ENCODE measurements at regions not wholly inside any gene's neighbourhood (a gene's known extent, or its start where the extent isn't known, plus 50 kb on each side); places are given as distances from the start of the nearest gene placed in this dataset.

DNA sequence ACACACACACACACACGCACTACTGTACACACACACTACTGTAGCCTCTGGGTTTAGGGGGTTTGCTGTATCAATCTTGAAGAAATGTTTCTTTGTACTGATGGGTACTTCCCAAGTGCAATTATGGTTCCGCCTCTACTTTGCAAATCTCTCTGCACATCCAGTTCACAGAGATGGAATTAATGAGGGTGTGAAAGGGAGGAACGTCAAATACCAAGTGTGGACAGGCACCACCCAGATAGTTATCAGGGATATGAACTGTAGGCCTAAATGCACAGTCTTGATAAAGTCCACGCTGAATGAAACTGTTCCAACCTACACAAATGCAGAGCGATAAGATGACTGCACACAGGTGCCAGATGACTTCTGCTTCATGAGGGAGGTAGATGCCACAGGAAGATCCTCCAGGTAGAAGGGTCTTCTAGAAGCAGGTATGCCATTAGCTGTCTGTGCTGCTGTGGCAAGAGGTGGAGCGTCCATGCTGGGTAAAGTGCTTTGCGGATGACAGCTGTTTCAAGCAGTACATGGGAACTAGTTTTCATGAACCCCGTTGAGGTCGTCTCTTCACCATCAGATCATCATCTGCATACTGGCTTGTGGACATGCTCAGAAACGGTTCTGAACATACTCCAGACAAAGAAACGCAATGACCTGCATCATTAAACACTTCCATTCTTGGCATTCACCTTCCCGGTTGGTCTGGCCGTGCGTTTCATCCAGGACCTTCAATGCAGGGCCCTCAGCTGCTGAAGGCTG, 314.3 kb upstream of the RTL1 start:
- no peak for DNase-seq

DNA sequence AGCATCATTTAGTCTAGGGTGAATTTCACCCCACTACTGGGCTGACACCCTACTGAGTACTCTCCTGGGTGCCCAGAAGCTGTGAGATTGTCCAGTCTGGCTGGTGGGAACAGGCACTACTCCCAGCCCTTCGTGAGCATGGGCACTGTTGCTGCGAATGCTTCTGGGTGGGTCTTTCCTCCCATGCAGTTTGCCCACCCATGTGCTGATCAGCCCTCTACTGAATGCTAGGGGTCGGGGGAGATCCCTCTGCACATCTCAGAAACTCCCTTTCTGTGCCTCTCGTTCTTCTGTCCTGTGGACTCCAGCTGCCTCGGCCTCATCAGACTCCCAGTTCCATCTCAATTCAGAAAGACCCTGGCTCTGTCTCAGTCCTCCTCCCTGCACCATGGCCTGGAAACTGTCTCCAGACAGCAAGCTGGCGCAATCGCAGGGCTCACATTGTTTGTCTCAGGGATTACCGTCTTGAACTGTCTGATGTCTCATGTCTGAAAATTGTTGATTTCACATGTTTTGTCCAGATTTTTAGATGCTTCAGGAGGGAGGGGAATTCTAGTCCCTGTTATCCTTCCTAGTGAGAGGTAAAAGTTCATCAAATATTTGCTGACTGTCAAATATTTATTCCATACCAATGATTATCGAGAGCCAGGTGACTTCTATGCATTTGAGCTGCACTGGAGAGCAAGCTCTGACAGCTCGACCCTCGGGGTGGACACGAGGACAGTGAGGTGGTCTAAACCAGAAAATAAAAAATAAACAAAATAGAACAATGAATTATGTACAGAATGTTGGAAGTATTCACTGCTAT, 316.6 kb upstream of the RTL1 start:
- DNase-seq, result no peak

DNA sequence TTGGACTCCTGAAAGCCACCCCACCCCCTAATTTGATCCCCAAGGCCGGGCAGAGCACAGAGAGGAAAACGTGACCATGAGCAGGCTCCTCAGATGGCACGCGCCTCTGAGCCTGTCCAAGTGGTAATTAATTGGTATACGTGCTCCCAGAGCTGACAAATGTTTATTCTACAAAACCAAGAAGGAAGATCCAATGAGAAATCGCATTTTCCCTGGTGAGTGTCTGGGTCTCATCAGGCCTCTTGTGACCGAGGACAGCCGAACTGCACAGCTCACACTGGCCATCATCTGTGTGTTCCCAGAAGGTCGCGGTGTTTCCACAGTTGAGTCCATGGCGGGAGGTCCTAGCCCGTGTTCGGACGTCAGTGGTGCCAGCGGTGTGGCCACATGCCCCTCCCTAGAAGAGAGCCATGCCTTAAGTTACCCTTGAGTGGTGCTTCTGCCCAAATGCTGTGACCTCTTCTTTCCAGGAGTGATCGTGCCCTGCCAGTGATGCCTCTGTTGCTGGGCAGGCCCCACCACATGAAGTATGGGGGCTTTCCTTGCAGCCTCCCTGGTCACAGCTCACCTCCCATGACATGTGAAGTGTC, 317.5 kb upstream of the RTL1 start:
- no peak for DNase-seq

DNA sequence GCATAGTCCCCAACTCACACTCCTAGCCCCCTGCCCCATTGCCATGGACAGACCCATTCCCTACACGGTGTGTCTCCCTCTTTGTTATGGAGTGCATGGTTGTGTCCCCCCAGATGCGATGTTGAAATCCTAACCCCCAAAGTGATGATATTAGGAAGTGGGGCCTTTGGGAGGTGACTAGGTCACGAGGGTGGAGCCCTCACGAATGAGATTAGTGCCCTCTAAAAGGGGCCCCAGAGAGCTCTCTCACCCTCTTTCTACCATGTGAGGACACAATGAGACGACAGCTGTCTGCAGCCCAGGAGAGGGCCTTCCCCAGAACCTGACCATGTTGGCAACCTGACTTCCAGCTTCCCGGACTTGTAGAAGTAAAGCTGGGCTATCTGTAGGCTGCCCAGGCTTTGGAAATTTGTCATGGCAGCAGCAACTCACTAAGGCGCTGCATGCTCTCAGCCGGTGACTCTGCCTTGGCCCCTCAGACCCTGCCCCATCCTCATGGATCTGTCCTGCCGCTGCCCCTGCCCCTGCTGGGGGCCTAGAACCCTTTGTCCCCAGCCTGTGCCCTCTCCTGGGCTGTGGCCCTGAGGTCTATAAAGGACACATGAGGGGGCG, 318.1 kb upstream of the RTL1 start:
- no peak for DNase-seq

DNA sequence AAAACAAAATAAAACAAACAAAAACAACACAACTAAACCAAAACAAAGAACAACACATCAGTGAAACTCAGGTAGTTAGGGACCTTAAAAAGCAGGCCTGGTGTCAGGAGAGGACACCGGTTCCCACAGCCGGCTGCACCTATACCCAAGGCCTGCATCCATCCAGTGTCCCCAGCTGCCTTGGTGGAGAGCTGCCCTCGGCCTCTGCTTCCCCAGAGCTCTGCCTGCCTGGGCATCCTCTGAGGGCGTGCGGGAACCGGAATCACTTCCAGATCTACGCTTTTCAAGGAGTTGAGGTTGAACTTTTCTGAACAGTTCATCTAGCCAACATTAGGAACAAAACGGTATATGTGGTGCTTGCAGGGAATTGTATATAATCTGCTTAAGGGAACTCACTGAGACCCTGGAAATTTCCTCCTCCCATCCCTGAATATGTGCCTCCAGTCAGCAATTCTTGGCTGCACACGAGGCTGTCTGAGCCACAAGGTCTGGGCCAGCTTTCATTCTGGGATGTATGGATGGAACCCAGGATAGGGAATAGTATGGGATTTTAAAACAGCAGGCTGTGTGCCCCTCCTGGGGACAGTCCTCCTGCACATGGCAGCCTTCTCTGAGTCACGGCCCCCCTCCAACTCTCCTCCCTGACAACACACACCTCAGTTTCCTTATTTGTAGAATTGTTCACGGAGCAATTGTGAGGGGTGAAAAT, 319.0 kb upstream of the RTL1 start:
- no peak for DNase-seq

DNA sequence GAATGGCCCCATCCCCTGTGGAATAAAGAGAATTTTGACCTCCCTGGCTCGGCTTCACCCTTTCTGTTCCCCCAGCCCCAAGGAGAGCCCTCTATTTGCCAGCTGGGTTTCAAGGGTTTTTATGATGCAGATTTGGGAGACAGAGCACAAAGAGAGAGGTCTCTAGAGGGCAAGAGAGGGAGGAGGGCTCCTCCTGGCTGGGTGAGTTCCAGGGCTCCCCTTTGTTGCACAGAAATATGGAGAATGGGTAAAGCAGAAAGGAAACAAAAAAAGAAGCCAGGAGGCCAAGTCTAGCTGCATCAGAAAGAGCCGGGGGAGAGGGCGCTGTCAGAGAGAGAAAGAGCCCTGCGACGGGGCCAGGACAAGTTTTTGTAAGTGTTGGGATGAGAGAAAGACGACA, 319.6 kb upstream of the RTL1 start:
- no peak for DNase-seq

DNA sequence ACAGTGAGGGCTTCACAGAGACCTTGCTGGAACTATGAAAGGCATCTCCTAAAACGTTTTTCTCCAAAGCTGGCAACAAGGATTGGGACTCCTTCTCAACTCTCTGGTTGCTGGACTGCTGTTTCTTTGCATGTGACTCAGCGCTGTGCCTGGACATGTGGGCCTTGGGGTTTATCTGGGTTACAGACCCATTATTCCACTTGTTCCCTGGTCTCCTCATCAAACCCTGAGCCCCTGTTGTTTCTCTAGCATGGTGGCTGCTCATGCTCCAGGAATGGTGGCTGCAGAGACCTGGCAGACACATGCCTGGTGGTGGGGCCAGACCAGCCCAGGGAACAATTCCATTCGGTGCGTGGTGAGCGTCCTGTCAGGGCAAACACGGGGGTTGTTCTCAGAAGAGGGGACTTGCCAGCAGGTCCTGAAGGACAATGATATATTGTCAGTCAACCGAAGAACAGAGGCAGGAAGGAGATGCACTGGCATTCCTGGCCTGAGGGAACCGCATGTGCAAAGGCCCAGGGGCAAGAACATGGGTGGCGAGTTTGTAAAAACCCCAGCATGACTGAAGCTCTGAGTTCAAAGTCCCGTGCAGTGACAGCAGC, 320.1 kb upstream of the RTL1 start:
- no peak for DNase-seq

DNA sequence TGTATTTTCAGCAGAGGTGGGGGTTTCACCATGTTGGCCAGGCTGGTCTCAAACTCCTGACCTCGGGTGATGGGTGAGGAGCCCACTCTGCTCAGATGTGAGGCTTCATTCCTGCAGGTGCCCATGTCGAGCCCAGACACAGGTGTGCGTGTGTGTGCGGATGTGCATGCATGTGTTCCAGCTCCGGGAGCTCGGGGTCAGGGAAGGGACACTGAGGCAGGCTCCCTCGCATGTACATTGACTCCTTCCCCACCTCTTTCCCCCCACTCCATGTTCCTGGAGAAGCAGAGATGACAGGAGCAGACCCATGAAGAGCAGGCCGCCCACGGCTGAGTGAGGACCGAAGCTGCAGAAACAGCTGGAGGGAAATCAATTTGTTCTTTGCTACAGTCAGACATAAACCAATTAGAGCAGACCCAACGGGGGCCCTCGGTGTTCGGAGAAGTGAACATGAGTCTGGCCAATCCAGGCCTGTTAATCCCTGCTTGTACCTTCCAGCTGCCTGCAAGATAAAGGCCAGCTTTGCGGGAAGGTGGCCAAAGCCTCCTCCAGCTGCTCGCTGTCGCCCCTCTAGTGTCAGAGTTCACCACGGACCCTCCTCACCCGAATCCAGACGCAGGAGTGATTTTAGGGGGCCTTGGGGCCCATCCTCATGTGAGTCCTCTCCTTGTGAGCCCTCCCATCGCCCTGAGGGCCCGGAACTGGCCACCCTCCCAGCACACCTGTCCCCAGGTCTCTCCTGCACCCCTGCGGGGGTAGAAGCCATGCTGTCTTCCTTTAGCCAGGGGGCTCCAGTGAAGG, 321.0 kb upstream of the RTL1 start:
- DNase-seq, result no peak

DNA sequence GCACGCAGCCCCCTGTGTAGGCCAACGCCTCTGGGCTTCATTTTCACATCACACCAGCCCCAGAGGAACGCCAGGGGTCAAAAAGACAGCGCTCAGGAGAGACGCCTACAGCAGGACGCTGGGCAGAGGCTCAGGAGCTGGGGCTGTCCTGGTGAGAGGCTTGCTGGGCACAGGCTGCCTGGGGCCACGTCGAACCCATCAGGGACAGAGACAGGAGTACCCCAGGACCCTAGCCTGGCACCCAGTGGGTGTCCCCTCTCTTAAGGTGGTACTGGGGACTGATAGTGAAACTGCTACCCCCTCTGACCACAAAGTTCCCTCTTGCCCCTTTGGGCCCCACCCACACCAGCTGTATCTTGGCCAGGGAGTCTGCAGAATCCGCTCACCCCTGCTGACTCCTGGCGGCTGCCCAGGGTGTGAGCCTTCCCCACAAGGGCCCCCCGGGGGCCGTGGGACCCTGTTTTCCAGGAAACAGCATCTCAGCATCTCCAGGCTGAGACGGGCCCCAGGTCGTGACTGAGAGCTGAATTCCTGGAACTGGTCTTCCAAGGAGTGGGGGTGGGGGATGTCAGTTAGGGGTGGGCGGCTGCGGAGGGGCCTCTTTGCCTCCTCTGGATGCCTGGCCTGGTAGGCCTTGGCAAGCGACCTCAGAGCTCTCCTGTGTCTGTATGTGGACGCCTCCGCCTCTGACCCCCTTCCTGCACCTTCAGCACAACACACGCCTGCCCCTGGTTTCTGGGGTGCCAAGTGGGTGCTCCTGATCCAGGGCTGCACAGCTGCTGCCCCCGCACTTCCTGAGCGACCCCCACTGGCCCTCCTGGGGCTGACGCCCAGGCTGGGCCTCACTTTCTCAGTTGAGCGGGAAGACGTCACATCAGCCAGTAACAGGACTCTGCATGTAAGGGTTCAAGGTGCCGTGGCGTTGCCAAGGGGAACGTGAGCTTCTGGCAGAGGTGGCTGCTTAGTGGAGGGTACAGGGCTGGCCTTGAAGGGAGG, 321.9 kb upstream of the RTL1 start:
- no peak for DNase-seq

DNA sequence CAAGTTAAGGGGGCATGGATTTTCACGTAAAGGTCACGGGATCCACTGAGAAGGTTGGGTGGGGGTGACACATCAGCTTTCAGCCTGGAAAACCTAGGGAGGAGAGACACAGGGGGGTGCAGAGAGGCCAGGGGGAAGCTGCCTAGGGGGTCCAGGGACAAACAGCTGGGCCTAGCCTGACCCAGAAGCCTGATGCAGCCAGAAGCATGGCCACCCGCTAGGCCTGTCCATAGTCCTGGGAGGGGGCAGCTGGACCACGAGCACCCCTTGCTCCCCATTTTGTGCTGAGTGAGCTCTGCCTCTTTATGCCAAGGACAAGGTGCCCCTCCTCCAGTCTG, 322.7 kb upstream of the RTL1 start:
- DNase-seq, result no peak

DNA sequence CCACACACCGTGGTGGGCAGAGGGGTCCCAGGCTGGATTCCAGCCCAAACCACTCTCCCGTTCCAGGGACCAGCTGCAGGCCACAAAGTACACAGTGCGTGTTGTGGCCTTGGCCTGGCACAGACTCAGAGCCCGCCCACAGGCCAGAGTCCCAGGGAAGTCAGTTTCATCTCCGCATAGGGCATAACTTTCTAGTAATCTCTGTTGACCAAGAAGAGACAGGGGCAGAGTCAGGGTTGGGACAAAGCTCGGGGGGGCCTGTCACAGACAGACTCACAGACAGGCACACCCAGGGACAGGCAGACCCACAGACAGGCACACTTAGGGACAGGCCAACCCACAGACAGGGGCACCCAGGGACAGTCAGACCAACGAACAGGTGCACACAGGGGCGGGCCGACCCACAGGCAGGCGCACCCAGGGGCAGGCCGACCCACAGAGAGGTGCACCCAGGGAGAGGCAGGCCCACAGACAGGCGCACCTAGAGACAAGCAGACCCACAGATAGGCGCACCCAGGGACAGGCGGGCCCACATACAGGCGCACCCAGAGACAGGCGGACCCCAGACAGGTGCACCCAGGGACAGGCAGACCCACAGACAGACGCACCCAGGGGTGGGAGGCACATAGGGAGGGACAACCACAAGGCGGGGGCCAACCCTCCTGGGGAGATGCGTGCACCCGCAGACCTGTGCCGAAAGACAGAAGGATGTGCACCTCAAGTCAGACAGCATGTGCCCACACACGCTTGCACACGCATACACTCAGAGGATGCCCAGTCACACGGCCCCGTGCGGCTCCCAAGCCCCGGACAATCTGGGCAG, 323.3 kb upstream of the RTL1 start:
- no peak for DNase-seq

DNA sequence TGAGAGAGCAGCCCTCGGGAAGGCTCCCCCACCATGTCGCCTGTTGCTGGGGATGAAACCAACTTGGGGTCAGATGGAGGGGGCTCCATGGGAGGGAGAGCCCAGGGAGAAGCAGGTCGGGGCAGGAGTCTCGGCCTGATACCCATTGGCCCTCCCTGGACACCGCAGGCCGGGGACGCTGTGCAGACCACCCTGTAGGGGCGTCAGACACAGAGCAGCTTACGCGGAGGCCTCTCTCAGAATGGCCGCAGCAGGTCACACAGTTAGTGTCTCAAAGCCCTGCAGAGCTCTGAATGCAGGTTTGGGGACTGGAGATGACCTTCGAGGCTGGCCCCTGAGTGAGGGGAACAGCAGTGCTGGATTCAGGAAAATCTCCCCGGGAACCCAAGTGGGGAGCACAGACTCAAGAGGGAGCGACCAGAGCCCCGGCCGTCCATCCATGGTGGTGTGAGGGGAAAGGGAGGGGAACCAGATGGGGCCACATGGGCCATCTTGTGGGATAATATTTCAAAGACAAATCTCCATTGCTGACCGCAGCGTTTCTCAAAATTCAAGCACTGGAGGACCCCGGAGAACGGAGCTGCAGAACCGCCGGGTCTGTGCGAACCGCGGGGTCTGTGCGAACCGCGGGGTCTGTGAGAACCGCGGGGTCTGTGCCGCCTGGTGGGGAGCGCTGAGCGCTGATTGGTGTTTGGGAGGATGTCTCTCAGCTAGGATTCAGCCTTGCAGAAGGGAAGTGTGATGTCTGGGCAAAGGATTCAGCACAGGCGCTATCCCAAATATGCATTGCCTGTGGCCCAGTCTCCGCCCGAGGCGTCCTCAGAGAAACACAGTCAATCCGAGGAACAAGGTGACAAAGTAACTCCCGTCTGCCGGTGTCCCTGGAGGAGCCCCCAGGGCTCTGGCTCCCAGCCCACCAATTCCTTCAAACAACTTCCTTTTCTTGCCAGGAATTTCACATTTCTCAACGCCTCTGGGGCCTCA, 324.4 kb upstream of the RTL1 start:
- no peak for DNase-seq

DNA sequence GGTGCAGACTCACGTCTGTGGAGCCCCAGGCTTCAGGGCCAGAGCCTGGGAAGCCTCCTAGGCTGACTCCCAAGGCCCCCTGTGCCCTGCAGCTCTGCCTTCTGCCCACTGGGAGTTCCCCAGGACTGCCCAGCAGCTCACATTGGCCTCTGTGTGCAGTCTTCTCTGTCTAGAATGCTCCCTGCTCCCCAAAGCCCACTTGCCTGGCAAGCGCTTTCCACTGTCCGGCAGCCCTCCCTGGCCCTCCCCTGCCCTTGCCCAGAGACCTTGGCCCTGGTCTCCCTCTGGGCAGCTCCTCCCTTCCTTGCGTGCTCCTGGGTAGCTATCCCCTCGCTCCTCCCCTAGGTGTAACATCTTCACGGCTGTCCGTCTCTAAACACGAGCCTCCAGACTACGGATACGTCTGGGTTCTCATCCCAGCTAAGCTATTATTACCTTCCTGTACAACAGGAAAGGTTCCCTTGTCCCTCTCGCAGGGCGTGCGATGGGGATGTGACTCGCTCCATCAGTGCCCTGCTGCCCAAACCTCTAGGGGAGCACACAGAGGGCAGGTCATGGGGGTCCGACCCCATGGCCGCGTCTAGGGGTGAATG, 325.5 kb upstream of the RTL1 start:
- DNase-seq, result no peak

DNA sequence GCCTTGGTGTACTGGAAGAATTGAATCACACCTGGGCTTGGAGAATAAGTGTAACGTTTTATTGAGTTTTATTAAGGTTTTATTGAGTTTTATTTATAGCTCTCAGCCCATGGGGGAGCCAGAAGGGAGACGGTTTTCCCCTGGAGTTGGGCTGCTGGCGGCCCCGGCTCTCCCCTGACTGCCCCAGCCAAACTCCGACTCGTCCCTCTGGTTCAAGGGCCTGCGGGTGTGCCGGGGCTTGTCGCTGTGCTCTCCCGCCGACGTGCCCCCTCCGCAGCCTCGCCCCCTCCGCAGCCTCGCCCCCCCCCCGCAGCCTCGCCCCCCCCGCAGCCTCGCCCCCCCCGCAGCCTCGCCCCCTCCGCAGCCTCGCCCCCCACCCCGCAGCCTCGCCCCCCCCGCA, 326.1 kb upstream of the RTL1 start:
- DNase-seq, result no peak

DNA sequence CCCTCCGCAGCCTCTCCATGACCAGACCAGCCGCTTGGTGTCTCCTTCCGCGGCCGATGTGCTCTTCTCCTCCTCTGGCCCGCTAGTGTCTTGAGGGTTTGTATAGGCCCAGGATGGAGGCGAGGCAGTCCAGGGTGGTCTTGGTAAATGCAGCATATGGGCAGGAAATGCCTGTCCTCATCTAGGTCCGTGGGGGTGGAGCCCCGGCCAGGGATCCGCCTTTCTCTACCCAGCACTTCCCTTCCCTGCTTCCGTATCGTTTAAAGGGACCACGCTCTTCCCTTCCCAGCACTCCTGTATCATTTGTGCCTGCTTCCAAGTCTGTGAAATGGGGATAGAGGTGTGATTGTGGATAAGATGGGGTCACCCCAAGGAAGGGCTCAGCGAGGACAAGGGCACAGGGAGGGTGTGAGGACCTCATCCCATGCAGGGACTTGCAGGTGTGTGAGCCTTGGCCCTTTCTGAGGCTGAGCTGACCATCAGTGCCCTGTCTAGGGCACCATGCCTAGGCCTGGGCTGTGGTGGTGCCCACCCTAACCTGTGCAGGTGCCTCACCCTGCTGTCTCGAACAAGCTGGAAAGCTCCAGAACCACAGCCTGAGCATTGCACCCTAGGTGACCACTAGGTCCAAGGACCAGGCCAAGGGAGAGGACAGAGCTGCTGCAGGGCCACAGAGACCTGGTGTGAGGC, 326.8 kb upstream of the RTL1 start:
- DNase-seq, result no peak

DNA sequence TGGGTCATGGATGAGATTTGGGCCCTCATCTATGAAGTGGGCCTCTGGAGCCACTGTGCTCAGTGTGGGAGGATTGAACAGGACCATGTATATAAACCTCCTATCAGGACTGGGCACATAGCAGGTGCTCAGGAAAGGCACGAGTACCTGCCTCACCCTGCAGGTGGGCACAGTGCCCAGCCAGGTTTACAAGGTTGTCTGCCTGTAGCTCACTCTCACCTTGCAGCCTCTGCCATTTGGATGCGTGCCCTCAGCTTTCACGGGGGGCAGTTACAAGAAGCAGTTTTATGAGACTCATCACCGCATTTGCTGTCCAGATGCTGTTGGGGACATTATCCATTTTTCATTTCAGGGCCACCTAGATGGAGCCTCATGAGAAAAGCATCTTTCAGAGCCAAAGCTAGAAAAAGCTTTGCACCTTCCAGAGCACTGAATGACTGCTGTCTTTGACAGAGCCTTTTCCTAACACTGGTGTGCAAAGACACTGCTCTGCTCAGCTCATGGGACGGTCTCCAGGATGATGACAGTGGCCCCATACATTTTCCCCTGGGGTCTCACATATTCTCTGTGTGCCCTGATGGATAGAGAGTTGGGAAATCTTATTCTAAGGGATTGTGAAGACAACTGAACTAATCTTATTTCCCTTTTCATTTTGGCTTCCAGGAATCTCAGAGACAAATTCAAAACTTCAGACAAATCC, 327.5 kb upstream of the RTL1 start:
- DNase-seq, result no peak
